BLaER1 treated with 17β-estradiol and CSF1 and Interleukin-3, amounts not matched to agents 10 nM and 100 nM (cell line): ENCODE measurements at regions not wholly inside any gene's neighbourhood (a gene's known extent, or its start where the extent isn't known, plus 50 kb on each side); places are given as distances from the start of the nearest gene placed in this dataset.
A peak's percentile ranks its signal among the peaks of the same experiment; 100 is the strongest.
"Not testable (repeated sequence)": the region's sequence is repeated elsewhere in the genome, so short reads cannot be mapped to it uniquely, and the experiment has no call there.

ENCODE experiments used
- H3K27ac ChIP-seq, 11 experiments: shearing (Covaris generic); formaldehyde crosslinking; 2 replicates each; pipeline ENCODE4 v1.8.1; 2022
- H3K27me3 ChIP-seq, 11 experiments: shearing (Covaris generic); formaldehyde crosslinking; 2 replicates each; pipeline ENCODE4 v1.8.1; 2022
- H3K36me3 ChIP-seq, 11 experiments: shearing (Covaris generic); formaldehyde crosslinking; 2 replicates each; pipeline ENCODE4 v1.8.1; 2022
- H3K4me1 ChIP-seq, 10 experiments: shearing (Covaris generic); formaldehyde crosslinking; 2 replicates each; pipeline ENCODE4 v1.8.1; 2022
- H3K4me2 ChIP-seq, 11 experiments: shearing (Covaris generic); formaldehyde crosslinking; 2 replicates each; pipeline ENCODE4 v1.8.1; 2022
- H3K4me3 ChIP-seq, 10 experiments: shearing (Covaris generic); formaldehyde crosslinking; 2 replicates each; pipeline ENCODE4 v1.8.1; 2022
- H3K9ac ChIP-seq, 11 experiments: shearing (Covaris generic); formaldehyde crosslinking; 2 replicates each; pipeline ENCODE4 v1.8.1; 2022
- H3K9me3 ChIP-seq, 11 experiments: shearing (Covaris generic); formaldehyde crosslinking; replicated peaks in 1 of 11; 2 replicates each; pipeline ENCODE4 v1.8.1; 2022
- H4K20me1 ChIP-seq, 11 experiments: shearing (Covaris generic); formaldehyde crosslinking; 2 replicates each; pipeline ENCODE4 v1.8.1; 2022
- Cebpa-rat ChIP-seq, 11 experiments: shearing (Covaris generic); IDR thresholded peaks; 2 replicates each; pipeline ENCODE4 v1.8.1; 2022

GRCh38 chr6:121559611-121560269 is 124.3 kb downstream of the GJA1 start:
- H3K4me2 ChIP-seq, result no peak overlapping the region
- no peaks in the 10 kb centered on the region for H4K20me1 ChIP-seq
- H3K9ac ChIP-seq, result no peak overlapping the region
- no peak overlapping the region for H3K4me3 ChIP-seq
- peaks cover 10 to 27% (median 16%) of the 10 kb centered on the region in 11 experiments for H3K9me3 ChIP-seq
- H3K36me3 ChIP-seq, result no peaks in the 10 kb centered on the region
- TF ChIP-seq Cebpa-rat (IDR thresholded peaks at IDR 0.05), result no peak
- H3K27ac ChIP-seq, result no peak overlapping the region
- H3K4me1 ChIP-seq, result no peaks in the 10 kb centered on the region
- no peaks in the 10 kb centered on the region for H3K27me3 ChIP-seq

- Histone ChIP-seq H3K27me3 (no peaks in the 10 kb centered on the region), H3K4me2 (no peak overlapping the region), H3K36me3 (no peaks in the 10 kb centered on the region), H3K9ac (no peak overlapping the region), H3K27ac (no peak overlapping the region), H4K20me1 (no peaks in the 10 kb centered on the region), H3K4me3 (no peak overlapping the region), H3K4me1 (no peaks in the 10 kb centered on the region), H3K9me3 (peaks cover 17 to 35% (median 23%) of the 10 kb centered on the region in 11 experiments)
- TF ChIP-seq Cebpa-rat (IDR thresholded peaks at IDR 0.05), result no peak
Measured at GRCh38 chr6:121560476-121560875, 125.0 kb downstream of the GJA1 start.

- no peak for TF ChIP-seq Cebpa-rat (IDR thresholded peaks at IDR 0.05)
- H3K27ac ChIP-seq, result no peak overlapping the region
Measured at GRCh38 chr6:121563286-121563685, 127.8 kb downstream of the GJA1 start.

GRCh38 chr6:121564529-121564928 is 129.1 kb downstream of the GJA1 start:
- not testable (repeated sequence) for H3K9ac ChIP-seq, H4K20me1 ChIP-seq, H3K27ac ChIP-seq, H3K4me1 ChIP-seq, H3K36me3 ChIP-seq, H3K4me2 ChIP-seq, H3K4me3 ChIP-seq, H3K27me3 ChIP-seq
- peaks cover 22 to 37% (median 26%) of the 10 kb centered on the region in 11 experiments for H3K9me3 ChIP-seq

More at GRCh38 chr6:121563286-121563685, 127.8 kb downstream of the GJA1 start:
- no peak overlapping the region for H3K4me2 ChIP-seq
- H3K4me3 ChIP-seq, result no peak overlapping the region
- no peaks in the 10 kb centered on the region for H3K4me1 ChIP-seq
- no peak overlapping the region for H3K9ac ChIP-seq
- H3K27me3 ChIP-seq, result no peaks in the 10 kb centered on the region
- peaks cover 22 to 37% (median 26%) of the 10 kb centered on the region in 11 experiments for H3K9me3 ChIP-seq
- H4K20me1 ChIP-seq, result no peaks in the 10 kb centered on the region
- H3K36me3 ChIP-seq, result no peaks in the 10 kb centered on the region

- H3K9ac ChIP-seq, result no peak overlapping the region
- H3K4me3 ChIP-seq, result no peak overlapping the region
- H3K9me3 ChIP-seq, result peaks cover 0 to 12% (median 0%) of the 10 kb centered on the region in 11 experiments; a peak in 3 of 22 replicates
- no peak for TF ChIP-seq Cebpa-rat (IDR thresholded peaks at IDR 0.05)
- H3K4me2 ChIP-seq, result no peak overlapping the region
- H3K27ac ChIP-seq, result no peak overlapping the region
- H4K20me1 ChIP-seq, result no peaks in the 10 kb centered on the region
- H3K36me3 ChIP-seq, result no peaks in the 10 kb centered on the region
- H3K27me3 ChIP-seq, result no peaks in the 10 kb centered on the region
- peaks cover 0 to 18% (median 12%) of the 10 kb centered on the region in 10 experiments; a peak in 14 of 20 replicates for H3K4me1 ChIP-seq
Measured at GRCh38 chr6:121571455-121571854, 136.0 kb downstream of the GJA1 start.

GRCh38 chr6:121573481-121573880 is 138.0 kb downstream of the GJA1 start:
- Histone ChIP-seq H3K36me3 (no peaks in the 10 kb centered on the region), H3K9me3 (peaks cover 0 to 12% (median 0%) of the 10 kb centered on the region in 11 experiments; a peak in 3 of 22 replicates), H3K27ac (peak overlapping the region in 6 of 11 experiments; percentile 25 to 67 (median 58); a peak in 9 of 22 replicates), H3K4me3 (peak overlapping the region in 1 of 10 experiments; percentile 30; a peak in 1 of 20 replicates), H3K4me1 (peaks cover 0 to 26% (median 13%) of the 10 kb centered on the region in 10 experiments; a peak in 14 of 20 replicates), H4K20me1 (no peaks in the 10 kb centered on the region), H3K4me2 (peak overlapping the region; percentile 42 to 88 (median 55); a peak in 16 of 22 replicates), H3K27me3 (no peaks in the 10 kb centered on the region), H3K9ac (peak overlapping the region in 3 of 11 experiments; percentile 29 to 57 (median 40); a peak in 3 of 22 replicates)
- TF ChIP-seq Cebpa-rat (IDR thresholded peaks at IDR 0.05), result no peak

GRCh38 chr6:121578216-121578615 is 142.8 kb downstream of the GJA1 start:
- no peak overlapping the region for H3K9ac ChIP-seq
- peaks cover 0 to 36% (median 11%) of the 10 kb centered on the region in 10 experiments; a peak in 13 of 20 replicates for H3K4me1 ChIP-seq
- no peak for TF ChIP-seq Cebpa-rat (IDR thresholded peaks at IDR 0.05)
- no peaks in the 10 kb centered on the region for H3K36me3 ChIP-seq
- no peak overlapping the region; a peak in 1 of 22 replicates for H3K27ac ChIP-seq
- peak overlapping the region in 4 of 11 experiments; percentile 20 to 42 (median 32); a peak in 7 of 22 replicates for H3K4me2 ChIP-seq
- no peaks in the 10 kb centered on the region for H4K20me1 ChIP-seq
- H3K4me3 ChIP-seq, result no peak overlapping the region
- H3K27me3 ChIP-seq, result no peaks in the 10 kb centered on the region
- H3K9me3 ChIP-seq, result no peaks in the 10 kb centered on the region; a peak in 1 of 22 replicates

GRCh38 chr6:121579478-121579877 is 144.0 kb downstream of the GJA1 start:
- Histone ChIP-seq H3K4me1 (peaks cover 0 to 29% (median 1%) of the 10 kb centered on the region in 10 experiments; a peak in 11 of 20 replicates), H3K4me3 (no peak overlapping the region), H3K4me2 (peak overlapping the region in 2 of 11 experiments; percentile 29 to 34; a peak in 4 of 22 replicates), H3K36me3 (no peaks in the 10 kb centered on the region), H4K20me1 (no peaks in the 10 kb centered on the region), H3K9me3 (no peaks in the 10 kb centered on the region), H3K9ac (no peak overlapping the region), H3K27me3 (no peaks in the 10 kb centered on the region), H3K27ac (no peak overlapping the region)
- no peak for TF ChIP-seq Cebpa-rat (IDR thresholded peaks at IDR 0.05)

- Histone ChIP-seq H3K36me3 (no peaks in the 10 kb centered on the region), H3K9ac (no peak overlapping the region), H4K20me1 (no peaks in the 10 kb centered on the region), H3K4me1 (peaks cover 0 to 36% (median 2%) of the 10 kb centered on the region in 10 experiments; a peak in 10 of 20 replicates), H3K27me3 (no peaks in the 10 kb centered on the region), H3K4me2 (no peak overlapping the region), H3K9me3 (no peaks in the 10 kb centered on the region), H3K4me3 (no peak overlapping the region), H3K27ac (no peak overlapping the region)
- TF ChIP-seq Cebpa-rat (IDR thresholded peaks at IDR 0.05), result no peak
Measured at GRCh38 chr6:121581327-121581726, 145.9 kb downstream of the GJA1 start.

GRCh38 chr6:121582262-121582661 is 146.8 kb downstream of the GJA1 start:
- Histone ChIP-seq H3K9me3 (no peaks in the 10 kb centered on the region), H4K20me1 (no peaks in the 10 kb centered on the region), H3K27ac (no peak overlapping the region), H3K4me3 (no peak overlapping the region), H3K36me3 (no peaks in the 10 kb centered on the region), H3K4me2 (no peak overlapping the region), H3K9ac (no peak overlapping the region), H3K27me3 (no peaks in the 10 kb centered on the region), H3K4me1 (peaks cover 0 to 36% (median 2%) of the 10 kb centered on the region in 10 experiments; a peak in 10 of 20 replicates)
- TF ChIP-seq Cebpa-rat (IDR thresholded peaks at IDR 0.05), result no peak
